GM18870 (cell line): ENCODE measurements at regions not wholly inside any gene's neighbourhood (a gene's known extent, or its start where the extent isn't known, plus 50 kb on each side); places are given as distances from the start of the nearest gene placed in this dataset.
"Not testable (repeated sequence)": the region's sequence is repeated elsewhere in the genome, so short reads cannot be mapped to it uniquely, and the experiment has no call there.

Source experiments
- ATAC-seq: cut with Tn5 transposase; IDR thresholded peaks from one replicate; pipeline ENCODE4 v1.9.1; 2021; ENCODE audit warnings: moderate library complexity; ENCODE audit not compliant: unreplicated experiment

DNA sequence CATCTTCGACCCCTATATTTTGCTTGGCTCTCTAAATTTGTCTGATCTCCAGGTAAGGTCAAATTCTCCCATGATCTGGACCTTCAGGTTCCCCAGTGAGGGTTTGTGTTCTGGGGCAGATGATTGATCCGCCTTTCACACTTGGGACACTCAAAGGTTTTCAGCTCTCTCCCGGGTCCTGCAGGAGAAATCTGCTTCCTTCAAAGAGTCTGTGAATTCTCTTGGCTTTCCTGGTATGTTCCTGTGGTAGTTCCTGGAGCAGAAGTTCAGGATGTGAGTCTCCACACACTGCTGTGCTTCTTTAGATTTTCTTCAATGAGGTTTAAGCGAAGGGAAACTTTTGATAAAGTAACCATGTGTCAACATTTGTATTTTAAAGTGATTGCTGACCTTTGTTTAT lies 318.0 kb downstream of the TAF11L14 start:
- ATAC-seq: no peak

DNA sequence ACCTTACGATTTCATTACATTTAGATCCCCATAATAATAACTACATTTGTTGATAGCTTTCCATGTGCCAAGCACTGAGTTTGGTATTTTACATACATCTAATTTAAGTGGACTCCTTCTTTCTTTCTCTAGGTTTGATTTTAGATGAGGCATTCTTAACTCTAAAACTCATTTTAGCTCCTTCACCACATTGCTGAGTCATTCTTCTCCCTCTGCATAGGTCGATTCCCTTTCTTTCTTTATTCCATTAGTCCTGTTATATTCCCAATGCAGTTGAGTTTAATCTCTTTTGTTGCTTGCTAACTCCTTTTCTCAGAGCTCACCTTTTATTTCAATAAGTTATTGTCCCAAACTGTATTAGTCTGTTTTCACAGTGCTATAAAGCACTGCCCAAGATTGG lies 329.8 kb downstream of the TAF11L14 start:
- ATAC-seq: no peak

DNA sequence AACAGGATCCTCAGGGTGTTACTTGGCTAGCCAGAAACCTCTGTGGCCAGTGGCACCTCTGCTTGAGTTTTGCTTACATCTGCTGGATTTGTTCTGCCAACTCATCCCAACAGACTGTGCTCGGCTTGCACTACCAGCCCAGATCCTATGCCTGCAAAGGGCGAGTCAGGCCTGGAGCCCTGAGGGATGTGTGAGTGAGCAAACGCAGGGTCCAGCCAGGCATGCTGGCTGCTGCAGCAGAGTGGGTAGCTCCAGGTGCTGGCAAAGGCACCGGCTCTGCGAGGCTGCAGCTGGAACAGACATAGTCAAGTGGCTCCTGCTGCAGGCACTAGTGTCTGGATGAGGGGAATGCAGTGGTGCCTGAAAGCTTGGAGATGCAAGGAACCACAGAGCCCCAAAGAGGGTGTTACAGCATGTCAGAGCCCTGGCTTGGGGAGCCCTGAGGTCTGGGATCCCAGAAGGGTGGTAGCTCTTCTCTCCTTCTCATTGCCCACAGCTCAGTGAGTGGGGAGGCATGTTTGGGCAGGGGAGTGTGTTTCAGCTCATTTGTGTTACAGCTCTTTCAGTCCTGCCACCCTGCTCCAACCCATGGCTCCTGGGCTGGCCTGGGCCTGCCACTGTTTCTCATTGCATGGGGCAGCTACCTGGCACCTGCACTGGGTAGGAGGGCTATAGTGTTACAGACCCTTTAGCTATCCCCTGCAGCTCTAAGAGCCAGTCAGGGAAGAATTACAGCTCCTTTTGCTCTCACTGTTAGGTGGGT lies 332.6 kb downstream of the TAF11L14 start:
- ATAC-seq: no peak

DNA sequence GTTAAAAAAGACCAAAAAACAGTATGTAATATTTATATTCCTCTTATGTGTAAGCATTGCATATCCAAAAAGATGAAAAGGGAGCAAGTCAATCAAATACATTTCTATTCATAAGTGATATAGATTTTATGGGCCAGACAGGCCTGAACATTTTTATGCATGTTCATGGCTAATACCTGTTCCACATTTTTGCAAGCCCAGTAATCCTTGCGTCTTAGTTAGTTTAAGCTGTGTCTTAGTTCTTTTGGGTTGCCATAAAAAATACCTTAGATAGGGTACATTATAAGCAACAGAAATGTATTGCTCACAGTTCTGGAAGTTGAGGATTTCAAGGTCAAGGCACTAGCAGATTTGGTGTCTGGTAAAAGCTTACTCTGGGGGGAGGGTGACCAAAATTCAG lies 342.1 kb downstream of the TAF11L14 start:
- ATAC-seq: no peak

DNA sequence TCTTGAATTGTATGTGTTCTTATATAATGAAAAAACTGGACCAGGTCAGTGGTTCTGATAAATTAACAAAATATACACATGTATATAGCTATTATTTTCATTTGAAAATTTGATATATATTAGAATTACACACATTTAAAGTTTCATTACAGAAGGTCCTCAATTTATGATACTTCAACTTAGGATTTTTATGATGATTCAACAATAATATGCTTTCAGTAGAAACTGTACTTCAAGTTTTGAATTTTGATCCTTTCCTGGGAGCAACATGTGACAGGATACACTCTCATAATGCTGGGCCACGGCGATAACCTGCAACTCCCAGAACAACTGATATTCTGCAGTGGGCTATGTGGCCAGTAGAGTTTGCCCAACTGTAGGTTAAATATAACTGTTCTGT lies 344.7 kb downstream of the TAF11L14 start:
- ATAC-seq: no peak

DNA sequence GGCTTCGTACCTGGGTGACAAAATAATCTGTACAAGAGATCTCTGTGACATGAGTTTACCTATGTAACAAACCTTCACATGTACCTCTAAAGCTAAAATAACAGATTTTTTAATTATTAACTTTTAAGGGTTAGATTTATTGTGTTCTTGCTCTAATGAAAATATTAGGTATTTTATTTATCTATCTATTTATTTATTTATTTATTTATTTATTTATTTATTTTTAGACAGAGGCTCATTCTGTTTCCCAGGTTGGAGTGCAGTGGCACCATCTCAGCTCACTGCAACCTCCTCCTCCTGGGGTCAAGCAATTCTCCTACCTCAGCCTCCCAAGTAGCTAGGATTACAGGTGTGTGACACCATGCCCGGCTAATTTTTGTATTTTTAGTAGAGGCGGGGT lies 348.4 kb downstream of the TAF11L14 start:
- not testable (repeated sequence) for ATAC-seq

DNA sequence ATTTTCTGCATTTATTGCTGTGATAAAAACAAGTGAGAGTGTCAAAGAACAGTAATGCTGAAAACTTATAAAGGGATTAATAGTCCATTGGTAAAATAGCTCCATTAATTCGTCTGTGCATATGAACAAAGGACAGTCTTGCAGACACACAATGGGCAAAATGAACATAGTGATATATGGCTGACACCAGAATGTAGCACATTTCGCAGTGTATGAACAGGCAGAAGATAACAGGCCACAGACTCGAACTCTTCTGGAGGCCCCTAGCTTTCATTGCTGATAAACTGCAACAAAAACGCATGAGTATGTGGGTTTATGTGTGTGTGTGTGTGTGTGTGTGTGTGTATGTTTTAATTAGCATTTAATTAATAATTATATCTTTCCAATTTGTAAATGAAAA lies 354.8 kb downstream of the TAF11L14 start:
- ATAC-seq: no peak

DNA sequence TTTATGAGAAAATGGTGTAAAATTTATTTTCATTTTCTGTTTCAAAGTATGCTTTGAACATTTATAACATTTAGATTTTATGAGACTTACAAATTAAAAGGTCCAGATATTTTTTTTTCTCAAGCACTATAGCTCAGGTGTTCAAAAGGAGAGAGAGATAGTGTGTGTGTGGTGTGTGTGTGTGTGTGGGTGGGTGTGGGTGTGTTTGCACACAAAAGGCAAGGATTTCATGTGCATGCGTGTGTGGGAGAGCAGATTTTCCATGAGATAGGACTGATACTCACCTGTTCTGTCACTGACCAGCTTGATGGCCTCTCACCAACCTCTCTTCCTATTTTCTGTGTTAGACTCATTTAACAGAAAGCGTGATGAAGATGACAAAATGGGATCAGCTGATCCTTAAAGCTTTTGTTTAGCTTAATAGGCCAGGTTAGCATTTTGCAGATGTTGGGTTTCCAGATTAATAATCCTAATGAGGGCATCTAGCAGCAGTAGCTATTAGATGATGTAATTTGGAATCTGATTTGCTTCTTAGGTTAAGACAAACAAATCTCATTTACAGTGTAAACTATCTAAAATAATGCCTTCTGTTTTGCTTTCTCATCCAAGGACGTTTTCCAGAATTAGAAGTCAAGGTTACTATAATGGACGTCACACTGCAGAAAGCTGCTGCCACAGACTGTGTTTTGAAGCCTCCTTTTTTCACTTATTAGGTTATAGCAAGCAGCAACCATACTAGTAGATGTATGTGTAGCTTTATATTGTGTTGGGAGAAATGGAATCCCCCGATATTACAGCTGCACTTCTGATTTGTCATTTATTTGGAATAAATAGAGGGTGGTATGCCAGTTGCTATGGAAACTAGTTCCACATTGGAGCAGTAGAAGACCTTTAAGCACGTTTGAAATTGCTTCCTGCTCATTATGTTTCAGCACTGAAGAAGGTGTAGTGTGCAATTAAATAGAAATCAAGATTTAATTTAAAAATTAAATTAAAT lies 355.6 kb downstream of the TAF11L14 start:
- no peak for ATAC-seq

- no peak for ATAC-seq
These were observed 357.5 kb downstream of the TAF11L14 start for GRCh38 chr5:17991775-17992174.

GRCh38 chr5:17992291-17992690 lies 358.0 kb downstream of the TAF11L14 start:
- ATAC-seq: no peak

DNA sequence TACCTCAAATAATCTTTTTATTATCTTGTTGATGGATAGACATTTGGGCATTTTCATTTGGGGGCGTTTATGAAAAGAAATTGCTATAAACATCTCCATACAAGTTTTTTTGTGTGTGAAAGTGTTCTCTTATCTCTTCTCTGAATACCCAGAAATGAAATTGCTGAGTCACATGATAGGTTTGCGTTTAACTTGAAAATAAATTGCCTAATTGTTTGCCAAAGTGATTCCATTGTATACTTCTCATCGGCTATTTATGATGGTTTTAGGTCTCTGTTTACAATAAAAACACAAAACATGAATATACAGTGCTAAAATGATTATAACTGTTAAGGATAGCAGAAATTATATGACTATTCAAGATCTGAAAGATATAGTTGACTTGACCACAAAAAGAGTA lies 361.7 kb downstream of the TAF11L14 start:
- ATAC-seq: no peak

DNA sequence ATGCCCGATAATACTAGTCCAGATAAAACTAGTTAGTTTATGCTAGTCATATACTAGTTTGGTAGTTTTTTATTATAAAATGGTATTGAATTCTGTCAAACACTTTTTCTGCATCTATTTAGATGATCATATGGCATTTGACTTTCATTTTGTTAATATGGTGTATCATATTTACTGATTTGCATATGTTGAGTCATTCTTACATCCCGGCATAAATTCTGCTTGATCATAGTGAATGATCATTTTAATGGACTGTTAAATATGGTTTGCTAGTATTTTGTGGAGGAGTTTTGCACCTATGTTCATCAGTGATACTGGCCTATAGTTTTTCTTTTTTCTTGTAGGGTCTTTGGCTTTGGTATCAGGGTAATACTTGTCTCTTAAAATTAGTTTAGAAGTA lies 365.6 kb downstream of the TAF11L14 start:
- no peak for ATAC-seq

DNA sequence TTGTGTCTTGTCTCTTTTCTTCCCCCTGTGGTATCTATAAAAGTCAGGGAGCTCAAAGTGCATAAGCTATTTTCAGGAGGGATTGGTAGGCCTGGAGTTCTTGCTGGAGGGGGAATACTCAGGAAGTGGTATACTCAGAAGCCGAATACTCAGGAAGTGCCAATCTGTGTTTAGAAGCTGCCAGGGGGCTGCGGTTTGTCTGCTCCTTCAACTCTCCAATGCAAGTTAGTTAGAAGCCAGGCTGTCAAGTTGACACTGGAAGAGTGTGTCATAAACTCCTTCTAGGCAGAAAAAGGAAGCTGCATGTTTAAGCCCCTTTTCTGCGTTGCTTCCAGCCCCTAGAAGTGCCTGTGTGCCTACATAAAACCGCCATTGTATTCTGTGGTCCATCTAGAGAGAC lies 366.5 kb downstream of the TAF11L14 start:
- ATAC-seq: no peak

- ATAC-seq: no peak
These were observed 369.1 kb downstream of the TAF11L14 start for GRCh38 chr5:18003312-18003711.

DNA sequence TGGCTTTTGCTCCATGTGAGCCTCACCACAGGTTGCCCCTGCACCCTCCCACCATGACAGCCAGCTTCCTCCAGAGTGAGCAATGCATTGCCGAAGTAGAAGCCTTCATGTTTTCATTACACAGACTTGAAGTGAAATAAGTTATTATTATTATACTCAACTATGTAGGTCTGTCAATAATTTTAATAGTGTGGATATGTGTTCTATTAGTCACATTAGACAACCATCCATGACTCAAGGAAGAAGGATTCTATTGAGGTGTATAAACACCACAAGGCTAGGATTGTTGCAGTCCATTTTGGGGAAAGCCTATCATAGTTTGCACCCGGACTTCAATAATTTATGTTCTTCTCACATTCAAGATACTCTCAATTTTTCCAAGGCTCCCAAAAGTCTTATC lies 369.5 kb downstream of the TAF11L14 start:
- ATAC-seq: no peak

DNA sequence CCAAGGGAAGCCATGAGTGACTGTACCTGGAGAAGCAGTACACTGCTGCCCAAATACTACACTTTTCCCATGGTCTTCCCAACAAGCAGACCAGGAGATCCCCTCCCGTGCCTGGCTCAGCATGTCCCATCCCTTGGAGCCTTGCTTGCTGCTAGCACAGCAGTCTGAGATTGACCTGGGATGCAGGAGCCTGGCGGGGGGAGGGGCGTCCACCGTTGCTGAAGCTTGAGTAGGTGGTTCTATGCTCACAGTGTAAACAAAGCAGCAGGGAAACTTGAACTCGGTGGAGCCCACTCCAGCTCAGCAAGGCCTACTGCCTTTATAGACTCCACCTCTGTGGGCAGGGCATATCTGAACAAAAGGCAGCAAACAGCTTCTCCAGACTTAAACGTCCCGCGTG lies 372.0 kb downstream of the TAF11L14 start:
- ATAC-seq: not testable (repeated sequence)

- no peak for ATAC-seq
These were observed 374.7 kb downstream of the TAF11L14 start for GRCh38 chr5:18008940-18009339.

GRCh38 chr5:18010053-18010452 lies 375.8 kb downstream of the TAF11L14 start:
- no peak for ATAC-seq

DNA sequence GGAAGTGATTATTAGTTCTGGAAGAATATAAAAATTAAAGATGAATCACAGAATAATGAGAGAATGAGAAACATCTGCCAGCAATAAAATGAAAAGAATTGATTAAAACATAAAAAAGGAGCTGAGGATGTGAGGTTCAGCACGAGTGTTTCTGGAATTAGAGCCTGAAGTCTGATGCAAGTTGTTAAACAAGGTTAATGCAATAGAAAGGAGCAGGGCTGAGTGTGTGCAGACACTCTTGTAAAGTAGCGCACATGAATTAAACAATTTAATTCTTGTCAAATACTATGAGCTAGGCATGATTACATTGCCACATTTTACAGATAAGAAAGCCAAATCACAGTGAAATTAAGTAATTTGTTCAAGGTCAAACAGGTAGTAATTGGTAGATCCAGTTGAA lies 384.2 kb downstream of the TAF11L14 start:
- no peak for ATAC-seq

GRCh38 chr5:18023275-18023674 lies 389.0 kb downstream of the TAF11L14 start:
- ATAC-seq: no peak

DNA sequence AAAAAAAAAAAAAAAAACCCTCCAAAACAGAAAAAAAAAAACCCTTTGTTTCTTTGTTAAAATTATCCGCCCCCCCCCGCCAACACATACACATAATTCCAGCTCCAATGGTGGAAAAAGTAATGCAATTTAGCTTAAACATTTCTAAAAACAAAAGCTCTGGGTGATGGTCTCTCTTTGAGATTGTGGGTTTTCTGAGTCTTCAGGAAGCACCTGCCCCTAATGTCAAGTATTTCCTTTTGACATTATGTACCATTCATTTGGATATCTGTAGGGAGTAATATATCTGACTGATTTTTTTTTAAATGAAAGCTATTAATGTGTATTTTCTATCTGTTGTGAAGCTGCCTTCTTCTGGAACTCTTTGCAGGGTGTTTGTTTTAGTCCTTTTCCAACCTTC lies 389.7 kb downstream of the TAF11L14 start:
- ATAC-seq: no peak

- ATAC-seq: no peak
These were observed 390.3 kb downstream of the TAF11L14 start for GRCh38 chr5:18024542-18024941.
